GM18861 (cell line): ENCODE measurements at regions not wholly inside any gene's neighbourhood (a gene's known extent, or its start where the extent isn't known, plus 50 kb on each side); places are given as distances from the start of the nearest gene placed in this dataset.

ENCODE experiments used
- ATAC-seq: cut with Tn5 transposase; IDR thresholded peaks from one replicate; pipeline ENCODE4 v1.9.1; 2021; ENCODE audit not compliant: unreplicated experiment

DNA sequence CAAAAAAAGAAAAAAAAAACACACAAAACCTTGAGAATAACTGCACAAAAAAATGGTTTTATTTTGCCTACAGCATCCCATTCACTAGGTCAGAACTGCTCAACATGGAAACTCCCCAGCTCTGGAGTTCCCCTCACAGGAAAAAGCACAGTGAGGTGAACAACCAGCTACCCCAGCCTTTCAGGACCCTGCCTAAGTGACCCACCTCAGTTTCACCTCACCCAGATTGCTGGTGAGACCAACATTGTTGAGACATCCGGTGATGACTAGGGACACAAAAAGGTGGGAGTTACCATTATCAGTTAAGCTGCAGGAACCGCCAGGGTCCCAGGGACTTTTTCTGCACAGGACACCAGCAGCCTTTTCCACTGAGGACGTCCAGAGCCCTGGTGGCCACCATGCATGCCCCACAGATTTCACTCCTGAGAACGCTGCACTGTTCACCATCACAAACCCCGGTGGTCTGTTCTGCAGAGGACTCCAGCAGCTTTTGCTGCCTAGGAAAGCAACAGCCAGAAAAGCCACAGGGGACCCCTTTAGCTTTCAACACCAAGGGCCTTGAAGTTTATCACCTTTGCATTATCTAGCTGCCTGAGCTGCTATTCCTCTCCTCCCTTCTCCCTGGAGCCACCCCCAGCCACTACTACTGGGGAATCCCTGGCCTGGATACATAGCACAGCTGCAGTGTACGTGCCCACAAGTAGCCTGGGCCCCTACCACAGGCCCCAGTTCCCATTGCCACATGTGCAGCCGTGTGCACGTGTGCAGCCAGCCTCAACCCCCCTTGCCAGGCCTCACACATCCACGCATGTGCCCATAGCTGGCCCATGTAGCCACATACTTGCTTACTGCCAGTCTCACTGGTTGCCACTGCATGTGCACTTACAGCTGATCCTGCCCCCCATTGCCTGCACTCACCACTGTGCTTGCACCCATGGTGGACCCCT, 62.5 kb upstream of the FAR2 start:
- ATAC-seq = no peak

DNA sequence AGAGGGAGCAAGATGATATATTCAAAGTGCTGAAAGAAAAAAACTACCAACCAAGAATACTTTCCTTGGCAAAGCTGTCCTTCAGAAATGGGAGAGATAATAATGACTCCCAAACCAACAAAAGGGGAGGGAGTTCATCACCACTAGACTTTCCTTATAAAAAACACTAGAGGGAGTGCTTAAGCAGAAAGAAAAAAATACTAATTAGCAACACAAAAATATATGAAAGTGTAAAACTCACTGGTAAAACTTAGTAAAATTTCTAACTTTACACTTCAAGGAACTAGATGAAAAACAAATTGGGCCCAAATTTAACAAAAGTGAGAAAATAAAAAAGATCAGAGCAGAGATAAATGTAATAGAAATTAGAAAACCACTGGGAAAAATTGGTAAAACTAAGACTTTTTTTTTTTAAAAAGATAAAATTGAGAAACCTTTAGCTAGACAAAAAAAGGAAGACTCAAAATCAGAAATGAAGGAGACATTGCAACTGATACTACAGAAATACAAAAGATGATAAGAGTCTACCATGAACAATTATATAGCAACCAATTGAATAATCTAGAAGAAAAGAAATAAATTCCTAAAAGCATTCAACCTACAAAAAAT, 60.4 kb upstream of the FAR2 start:
- ATAC-seq = no peak
